H9 (cell line): ENCODE measurements at regions not wholly inside any gene's neighbourhood (a gene's known extent, or its start where the extent isn't known, plus 50 kb on each side); places are given as distances from the start of the nearest gene placed in this dataset.

Source experiments
- DNase-seq: peaks from one replicate; pipeline ENCODE4 v3.0.0-alpha.2; 2017
- H2AFZ ChIP-seq: one replicate; pipeline ENCODE4 v1.6.1; 2013; ENCODE audit warnings: mild to moderate bottlenecking, low read length, control low read depth, moderate library complexity
- H2AK5ac ChIP-seq: 2 replicates; pipeline ENCODE4 v1.6.1; 2013; ENCODE audit warnings: low read length, control low read depth, mixed read lengths; ENCODE audit not compliant: insufficient read length
- H2BK120ac ChIP-seq: one replicate; pipeline ENCODE4 v1.6.1; 2013; ENCODE audit warnings: low read depth, mild to moderate bottlenecking, low read length, control low read depth, inconsistent platforms; ENCODE audit not compliant: poor library complexity, severe bottlenecking
- H2BK12ac ChIP-seq: 2 replicates; pipeline ENCODE4 v1.6.1; 2013; ENCODE audit warnings: low read length, control low read depth, mixed read lengths, low read depth; ENCODE audit not compliant: insufficient read length
- H2BK15ac ChIP-seq: 2 replicates; pipeline ENCODE4 v1.6.1; 2013; ENCODE audit warnings: low read depth, low read length, control low read depth
- H2BK20ac ChIP-seq: one replicate; pipeline ENCODE4 v1.6.1; 2013; ENCODE audit warnings: low read depth, mild to moderate bottlenecking, low read length, control low read depth, inconsistent platforms; ENCODE audit not compliant: poor library complexity, severe bottlenecking
- H2BK5ac ChIP-seq: 2 replicates; pipeline ENCODE4 v1.6.1; 2013; ENCODE audit warnings: low read length, control low read depth, mixed read lengths; ENCODE audit not compliant: insufficient read length
- H3K14ac ChIP-seq: 2 replicates; pipeline ENCODE4 v1.6.1; 2013; ENCODE audit warnings: low read length, control low read depth; ENCODE audit not compliant: insufficient read depth
- H3K18ac ChIP-seq: 2 replicates; pipeline ENCODE4 v1.6.1; 2013; ENCODE audit warnings: low read depth, mild to moderate bottlenecking, mixed read lengths, low read length, control low read depth; ENCODE audit not compliant: insufficient read length
- H3K23ac ChIP-seq: 2 replicates; pipeline ENCODE4 v1.6.1; 2013; ENCODE audit warnings: low read length, control low read depth, mixed read lengths, low read depth; ENCODE audit not compliant: insufficient read length
- H3K23me2 ChIP-seq: 2 replicates; pipeline ENCODE4 v1.6.1; 2013; ENCODE audit warnings: low read depth, mild to moderate bottlenecking, mixed read lengths, low read length, control low read depth; ENCODE audit not compliant: insufficient read length, poor library complexity, severe bottlenecking
- H3K27ac ChIP-seq: 2 replicates; pipeline ENCODE4 v1.5.1; 2013; ENCODE audit warnings: low read length, control low read depth, mixed read lengths, low read depth; ENCODE audit not compliant: insufficient read length
- H3K27me3 ChIP-seq: 2 replicates; pipeline ENCODE4 v1.6.1; 2013; ENCODE audit warnings: low read length, control low read depth, inconsistent platforms; ENCODE audit not compliant: insufficient read depth
- H3K4ac ChIP-seq: 2 replicates; pipeline ENCODE4 v1.6.1; 2013; ENCODE audit warnings: low read depth, mild to moderate bottlenecking, control low read depth, inconsistent platforms, low read length, moderate library complexity
- H3K4me1 ChIP-seq: 2 replicates; pipeline ENCODE4 v1.6.1; 2013; ENCODE audit warnings: low read length, control low read depth, inconsistent platforms; ENCODE audit not compliant: insufficient read depth
- H3K4me2 ChIP-seq: 2 replicates; pipeline ENCODE4 v1.6.1; 2013; ENCODE audit warnings: low read length, control low read depth, mixed read lengths; ENCODE audit not compliant: insufficient read length, insufficient read depth
- H3K56ac ChIP-seq: 2 replicates; pipeline ENCODE4 v1.6.1; 2013; ENCODE audit warnings: low read depth, mild to moderate bottlenecking, mixed read lengths, low read length, control low read depth; ENCODE audit not compliant: insufficient read length
- H3K79me1 ChIP-seq: 2 replicates; pipeline ENCODE4 v1.6.1; 2013; ENCODE audit warnings: low read depth, mild to moderate bottlenecking, moderate library complexity, low read length, control low read depth, inconsistent platforms; ENCODE audit not compliant: insufficient read depth, poor library complexity, severe bottlenecking
- H3K79me2 ChIP-seq: 2 replicates; pipeline ENCODE4 v1.6.1; 2013; ENCODE audit warnings: low read length, control low read depth, inconsistent platforms; ENCODE audit not compliant: insufficient read depth
- H3K9ac ChIP-seq: 2 replicates; pipeline ENCODE4 v1.6.1; 2013; ENCODE audit warnings: low read length, control low read depth, mixed read lengths; ENCODE audit not compliant: insufficient read length; ENCODE audit errors: extremely low read depth
- H3K9me3 ChIP-seq: one replicate; pipeline ENCODE4 v1.6.1; 2013; ENCODE audit warnings: low read depth, low read length, inconsistent platforms; ENCODE audit not compliant: control insufficient read depth
- H3T11ph ChIP-seq: one replicate; pipeline ENCODE4 v1.6.1; 2013; ENCODE audit warnings: mild to moderate bottlenecking, low read length, control low read depth, inconsistent platforms
- H4K20me1 ChIP-seq: one replicate; pipeline ENCODE4 v1.6.1; 2013; ENCODE audit not compliant: control insufficient read depth, insufficient read length, insufficient read depth
- H4K5ac ChIP-seq: 2 replicates; pipeline ENCODE4 v1.6.1; 2013; ENCODE audit warnings: low read depth, mild to moderate bottlenecking, mixed read lengths, low read length, control low read depth; ENCODE audit not compliant: insufficient read length
- H4K8ac ChIP-seq: replicated peaks from 2 replicates; pipeline ENCODE4 v1.6.1; 2013; ENCODE audit warnings: low read length, control low read depth, mixed read lengths, low read depth; ENCODE audit not compliant: insufficient read length
- H4K91ac ChIP-seq: 2 replicates; pipeline ENCODE4 v1.6.1; 2013; ENCODE audit warnings: low read depth, mild to moderate bottlenecking, moderate library complexity, mixed read lengths, low read length, control low read depth; ENCODE audit not compliant: insufficient read length
- H3K27ac Mint-ChIP-seq, 3 experiments: 2 replicates in 2 of 3; 3 replicates in 1 of 3; pipeline ENCODE4 v1.8.0; 2020 to 2021; ENCODE audit warnings: mixed read lengths in 3 of 3, mild to moderate bottlenecking in 1 of 3, moderate library complexity in 1 of 3
- H3K27me3 Mint-ChIP-seq: 2 replicates; pipeline ENCODE4 v1.8.0; 2021; ENCODE audit warnings: low read depth, mild to moderate bottlenecking, moderate library complexity, mixed read lengths
- H3K36me3 Mint-ChIP-seq, 3 experiments: 2 replicates in 2 of 3; 3 replicates in 1 of 3; pipeline ENCODE4 v1.8.0; 2020 to 2021; ENCODE audit warnings: low read depth in 3 of 3, mixed read lengths in 3 of 3; ENCODE audit not compliant: insufficient read depth in 1 of 3
- H3K4me1 Mint-ChIP-seq, 2 experiments: 2 replicates each; pipeline ENCODE4 v1.8.0; 2020; ENCODE audit warnings: mixed read lengths in 2 of 2
- H3K4me3 Mint-ChIP-seq, 2 experiments: 2 replicates in 1 of 2; 3 replicates in 1 of 2; pipeline ENCODE4 v1.8.0; 2020 to 2021; ENCODE audit warnings: mild to moderate bottlenecking in 2 of 2, mixed read lengths in 2 of 2, moderate library complexity in 1 of 2
- H3K9me3 Mint-ChIP-seq, 2 experiments: 2 replicates in 1 of 2; 3 replicates in 1 of 2; pipeline ENCODE4 v1.8.0; 2020; ENCODE audit warnings: mild to moderate bottlenecking in 2 of 2, mixed read lengths in 2 of 2, moderate library complexity in 1 of 2
- WGBS: extraction: QIAGEN DNeasy Blood & Tissue Kit; methylation state at CpG from one replicate; pipeline ENCODE4 v1.1.7; 2013; ENCODE audit warnings: missing lambda C conversion rate, low lambda C conversion rate, mixed read lengths; ENCODE audit not compliant: insufficient read length; ENCODE audit errors: extremely low coverage; 5-methylcytosine and 5-hydroxymethylcytosine counted together
- TF ChIP-seq, protein P1 (sequence below): fragments of 200-600 bp; sonication (generic); conservative IDR thresholded peaks from 3 replicates; pipeline ENCODE4 v1.8.0; 2021; ENCODE audit warnings: antibody characterized with exemption, mild to moderate bottlenecking

DNA sequence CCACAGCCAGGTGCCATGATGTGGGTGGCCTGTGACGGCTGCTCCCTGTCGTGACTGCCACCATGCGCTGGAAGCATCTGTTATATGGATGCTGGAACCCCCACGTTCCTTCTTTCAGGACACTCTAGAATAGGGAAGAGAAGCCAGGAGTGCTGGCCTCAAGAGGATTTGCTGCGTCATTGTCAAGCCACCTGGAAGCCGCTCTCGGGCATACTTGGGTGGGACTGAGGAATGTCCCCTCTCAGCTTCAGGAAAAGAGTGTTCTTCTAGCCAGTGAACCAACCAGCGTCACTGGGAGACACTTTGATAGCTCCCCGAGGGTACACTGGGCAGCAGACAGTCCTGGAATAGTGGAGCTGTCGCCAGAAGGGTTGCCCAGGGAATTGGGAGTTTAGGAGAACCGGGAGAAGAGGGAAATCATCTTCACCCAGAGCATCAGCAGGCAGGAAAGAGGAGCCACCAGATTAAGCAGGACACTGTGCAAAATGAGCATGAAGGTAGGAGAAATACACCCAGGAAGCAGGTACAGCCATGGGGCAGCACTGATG is 130.8 kb upstream of the SASH1 start:
- H3K4ac ChIP-seq, result no peak overlapping the region
- no peaks in the 10 kb centered on the region for H3K79me1 ChIP-seq
- H3K4me1 ChIP-seq, result no peaks in the 10 kb centered on the region
- Mint-ChIP-seq H3K4me1 (0 out of 4 replicates have a peak, but pooled peaks cover 0 to 3% of the 10 kb centered on the region in 2 experiments), H3K4me3 (no peak overlapping the region), H3K36me3 (no peaks in the 10 kb centered on the region), H3K27ac (peak overlapping the region in 1 of 3 experiments; percentile 36; a peak in 1 of 7 replicates), H3K9me3 (no peaks in the 10 kb centered on the region), H3K27me3 (no peaks in the 10 kb centered on the region)
- H3K9me3 ChIP-seq, result no peaks in the 10 kb centered on the region
- H2BK20ac ChIP-seq, result no peak overlapping the region
- no peaks in the 10 kb centered on the region for H3K23me2 ChIP-seq
- no peak overlapping the region for H4K91ac ChIP-seq
- H3T11ph ChIP-seq, result no peak overlapping the region
- H3K4me2 ChIP-seq, result no peak overlapping the region
- H2BK12ac ChIP-seq, result no peak overlapping the region
- no peak overlapping the region for H4K5ac ChIP-seq
- WGBS, result no CpG with 5 or more reads among the region's 11 CpGs
- no peak overlapping the region; the same call in 1 of the 2 replicates for H3K14ac ChIP-seq
- H2BK15ac ChIP-seq, result no peak overlapping the region
- no peak overlapping the region for H2BK5ac ChIP-seq
- H2AK5ac ChIP-seq, result no peak overlapping the region
- no peak for DNase-seq
- H3K9ac ChIP-seq, result no peak overlapping the region
- no peak overlapping the region for H3K23ac ChIP-seq
- no peaks in the 10 kb centered on the region for H3K79me2 ChIP-seq
- no peak overlapping the region for H2BK120ac ChIP-seq
- H3K18ac ChIP-seq, result no peak overlapping the region
- TF ChIP-seq, protein P1, sequence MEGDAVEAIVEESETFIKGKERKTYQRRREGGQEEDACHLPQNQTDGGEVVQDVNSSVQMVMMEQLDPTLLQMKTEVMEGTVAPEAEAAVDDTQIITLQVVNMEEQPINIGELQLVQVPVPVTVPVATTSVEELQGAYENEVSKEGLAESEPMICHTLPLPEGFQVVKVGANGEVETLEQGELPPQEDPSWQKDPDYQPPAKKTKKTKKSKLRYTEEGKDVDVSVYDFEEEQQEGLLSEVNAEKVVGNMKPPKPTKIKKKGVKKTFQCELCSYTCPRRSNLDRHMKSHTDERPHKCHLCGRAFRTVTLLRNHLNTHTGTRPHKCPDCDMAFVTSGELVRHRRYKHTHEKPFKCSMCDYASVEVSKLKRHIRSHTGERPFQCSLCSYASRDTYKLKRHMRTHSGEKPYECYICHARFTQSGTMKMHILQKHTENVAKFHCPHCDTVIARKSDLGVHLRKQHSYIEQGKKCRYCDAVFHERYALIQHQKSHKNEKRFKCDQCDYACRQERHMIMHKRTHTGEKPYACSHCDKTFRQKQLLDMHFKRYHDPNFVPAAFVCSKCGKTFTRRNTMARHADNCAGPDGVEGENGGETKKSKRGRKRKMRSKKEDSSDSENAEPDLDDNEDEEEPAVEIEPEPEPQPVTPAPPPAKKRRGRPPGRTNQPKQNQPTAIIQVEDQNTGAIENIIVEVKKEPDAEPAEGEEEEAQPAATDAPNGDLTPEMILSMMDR, result no peak
- H3K27me3 ChIP-seq, result no peaks in the 10 kb centered on the region
- H4K20me1 ChIP-seq, result no peaks in the 10 kb centered on the region
- no peak overlapping the region for H4K8ac ChIP-seq
- H2AFZ ChIP-seq, result no peak overlapping the region
- no peak overlapping the region for H3K56ac ChIP-seq
- no peak overlapping the region for H3K27ac ChIP-seq
